Kidney tubule cell (primary cell): ENCODE measurements at regions not wholly inside any gene's neighbourhood (a gene's known extent, or its start where the extent isn't known, plus 50 kb on each side); places are given as distances from the start of the nearest gene placed in this dataset.
"Not testable (repeated sequence)": the region's sequence is repeated elsewhere in the genome, so short reads cannot be mapped to it uniquely, and the experiment has no call there.

Source experiments
- DNase-seq: peaks from one replicate; pipeline ENCODE4 v3.0.0-alpha.2; 2018; ENCODE audit warnings: low spot score

GRCh38 chr13:102538938-102539337, 57.8 kb upstream of the TPP2 start:
- no peak for DNase-seq

DNA sequence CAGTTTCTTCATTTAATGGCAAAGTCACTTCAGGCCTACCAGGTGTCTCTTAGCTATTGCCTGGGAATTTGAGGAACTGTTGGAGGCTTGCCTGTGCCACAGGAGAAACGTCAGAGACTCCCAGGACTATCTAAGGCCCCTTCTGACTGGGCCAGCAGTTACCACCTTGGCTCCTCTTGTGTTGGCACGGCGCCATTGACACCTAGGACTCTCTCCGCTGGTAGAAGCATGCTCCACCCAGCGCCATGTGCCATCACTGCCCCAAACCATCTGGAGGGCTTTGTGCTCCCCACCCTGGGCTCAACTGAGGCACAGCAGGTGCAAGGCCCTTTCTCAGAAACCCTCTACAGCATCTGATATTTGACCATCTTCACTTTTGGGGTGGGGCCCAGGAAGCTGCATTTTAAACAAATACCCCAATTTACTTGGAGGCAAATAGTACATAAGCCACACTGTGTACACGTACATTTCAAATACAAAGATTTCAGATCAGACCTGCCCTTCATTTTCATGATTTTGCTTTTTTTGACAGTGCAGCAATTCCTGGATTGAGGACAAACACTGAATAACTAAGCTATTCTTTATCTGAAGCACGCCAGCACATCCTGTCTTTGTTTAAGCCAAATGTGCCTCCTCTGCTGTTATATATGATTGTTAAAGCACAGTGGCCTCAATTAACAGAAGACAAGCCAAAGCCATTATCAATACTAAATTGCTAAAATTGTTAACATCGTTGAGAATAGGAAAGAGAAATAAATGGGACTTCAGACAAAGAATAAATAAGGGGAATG, 59.9 kb upstream of the TPP2 start:
- DNase-seq: no peak

DNA sequence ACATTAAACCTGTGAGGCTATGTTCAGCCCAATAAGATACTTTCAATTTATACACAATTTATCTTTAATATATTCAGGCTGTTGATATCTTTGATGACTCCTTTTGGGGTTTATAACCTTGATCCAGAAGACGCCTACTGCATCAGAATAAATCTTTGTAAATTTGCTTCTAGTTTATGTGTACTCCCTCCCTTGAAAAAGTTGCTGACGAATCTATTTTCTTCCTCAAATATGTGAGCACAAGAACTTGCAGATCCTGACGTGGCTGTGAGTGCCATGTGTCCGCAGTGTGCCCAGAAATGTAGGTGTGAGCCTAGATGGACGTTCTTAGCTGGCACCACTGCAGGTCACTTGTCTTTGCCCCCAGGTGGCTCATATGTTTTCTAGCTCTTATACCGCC, 60.6 kb upstream of the TPP2 start:
- no peak for DNase-seq

- no peak for DNase-seq
Observed at GRCh38 chr13:102530751-102531150, 66.0 kb upstream of the TPP2 start.

DNA sequence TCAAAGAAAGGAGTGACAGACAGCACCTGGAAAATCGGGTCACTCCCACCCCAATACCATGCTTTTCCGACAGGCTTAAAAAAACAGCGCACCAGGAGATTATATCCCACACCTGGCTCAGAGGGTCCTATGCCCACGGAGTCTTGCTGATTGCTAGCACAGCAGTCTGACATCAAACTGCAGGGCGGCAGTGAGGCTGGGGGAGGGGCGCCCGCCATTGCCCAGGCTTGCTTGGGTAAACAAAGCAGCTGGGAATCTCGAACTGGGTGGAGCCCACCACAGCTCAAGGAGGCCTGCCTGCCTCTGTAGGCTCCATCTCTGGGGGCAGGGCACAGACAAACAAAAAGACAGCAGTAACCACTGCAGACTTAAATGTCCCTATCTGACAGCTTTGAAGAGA, 74.5 kb upstream of the TPP2 start:
- DNase-seq: not testable (repeated sequence)

DNA sequence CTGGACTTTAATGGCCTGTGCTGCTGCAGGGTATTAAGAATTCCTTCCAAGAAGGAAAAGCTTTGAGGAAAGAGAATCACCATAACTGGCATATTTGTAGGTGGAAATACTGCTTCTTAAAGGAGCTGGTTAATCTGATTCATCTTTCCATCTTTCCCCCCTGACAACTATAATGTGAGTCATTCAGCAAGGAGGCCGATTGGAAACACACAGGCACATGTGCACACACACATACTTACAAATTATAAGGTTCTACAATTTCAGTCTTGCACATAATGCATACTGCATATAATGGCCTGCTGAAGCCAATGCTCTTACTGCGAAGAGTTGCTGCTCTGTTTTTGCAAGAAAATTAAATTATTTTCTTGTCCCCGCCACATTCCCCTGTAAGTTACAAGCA, 78.8 kb upstream of the TPP2 start:
- peak; percentile 14 for DNase-seq

DNA sequence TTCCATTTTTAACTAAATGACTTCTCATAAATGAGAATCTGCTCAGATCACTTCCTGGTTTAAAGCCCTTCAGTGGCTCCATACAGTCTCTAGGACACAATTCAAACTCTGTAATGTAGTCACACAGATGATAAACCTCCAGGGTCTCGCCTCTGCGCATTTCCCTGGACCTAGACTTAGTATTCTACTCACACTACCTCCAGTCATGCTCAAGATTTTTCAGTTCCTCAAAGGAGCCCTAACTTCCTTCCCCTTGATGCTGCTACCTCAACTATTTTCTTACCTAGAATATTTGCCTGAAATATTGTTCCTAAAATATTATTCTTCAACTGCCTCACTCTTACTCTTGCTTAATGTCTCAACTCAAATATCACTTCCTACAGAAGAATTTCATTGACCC, 86.7 kb upstream of the TPP2 start:
- no peak for DNase-seq

- no peak for DNase-seq
Observed at GRCh38 chr13:102508411-102508810, 88.4 kb upstream of the TPP2 start.

- DNase-seq: no peak
Observed at GRCh38 chr13:102504002-102504401, 92.8 kb upstream of the TPP2 start.

DNA sequence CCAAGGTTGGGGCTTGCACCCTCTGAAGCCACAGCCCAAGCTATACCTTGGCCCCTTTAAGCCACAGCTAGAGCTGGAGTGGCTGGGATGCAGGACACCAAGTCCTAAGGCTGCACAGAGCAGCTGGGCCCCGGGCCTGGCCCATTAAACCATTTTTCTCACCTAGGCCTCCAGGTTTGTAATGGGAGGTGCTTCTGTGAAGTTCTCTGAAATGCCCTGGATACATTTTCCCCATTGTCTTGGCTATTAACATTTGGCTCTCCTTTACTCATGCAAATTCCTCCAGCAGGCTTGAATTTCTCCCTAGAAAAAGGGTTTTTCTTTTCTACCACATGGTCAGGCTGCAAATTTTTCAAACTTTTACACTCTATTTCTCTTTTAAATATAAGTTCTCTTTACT, 93.8 kb upstream of the FGF14 start:
- DNase-seq: no peak

DNA sequence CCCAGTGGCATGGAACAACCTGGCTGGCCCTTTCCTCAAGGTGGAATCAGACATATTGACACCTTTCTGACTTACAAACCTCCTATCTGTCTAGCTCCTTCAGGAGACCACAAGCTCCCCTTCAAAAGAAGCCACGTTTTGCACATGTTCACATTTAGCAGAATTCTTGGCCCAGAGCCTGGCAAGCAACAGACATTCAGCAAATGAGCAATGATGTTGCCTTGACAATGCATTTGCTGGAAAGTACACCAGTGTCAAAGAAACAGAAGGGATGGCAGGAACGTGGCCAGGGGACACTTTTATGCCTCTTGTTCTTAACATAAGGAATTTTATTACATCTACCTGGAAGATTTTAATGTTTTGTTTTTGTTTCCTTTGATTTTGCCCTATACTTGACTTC, 85.5 kb upstream of the FGF14 start:
- DNase-seq: no peak

DNA sequence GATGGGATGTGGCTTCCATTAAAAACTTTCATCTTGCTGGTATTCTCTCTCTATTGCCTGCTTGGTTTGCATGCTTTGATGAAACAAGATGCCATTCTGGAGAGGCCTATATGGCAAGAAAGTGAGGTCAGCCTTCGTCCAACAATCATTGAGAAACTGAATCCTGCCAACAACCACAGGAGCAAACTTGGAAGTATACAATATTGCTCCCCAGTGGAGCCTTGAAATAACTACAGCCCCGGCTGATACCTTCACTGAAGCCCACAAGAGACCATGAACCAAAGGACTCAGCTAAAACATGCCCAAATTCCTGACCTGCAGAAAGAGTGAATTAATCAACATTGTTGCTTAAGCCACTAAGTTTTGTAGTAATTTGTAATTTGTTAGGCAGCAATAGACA, 82.5 kb upstream of the FGF14 start:
- DNase-seq: peak; percentile 5

GRCh38 chr13:102472650-102473049, 70.8 kb upstream of the FGF14 start:
- DNase-seq: no peak

GRCh38 chr13:102470283-102470917, 68.6 kb upstream of the FGF14 start:
- no peak for DNase-seq

- no peak for DNase-seq
Observed at GRCh38 chr13:102466610-102467190, 64.9 kb upstream of the FGF14 start.

GRCh38 chr13:102462570-102462969, 60.7 kb upstream of the FGF14 start:
- no peak for DNase-seq

- DNase-seq: no peak
Observed at GRCh38 chr13:102461302-102461701, 59.5 kb upstream of the FGF14 start.

DNA sequence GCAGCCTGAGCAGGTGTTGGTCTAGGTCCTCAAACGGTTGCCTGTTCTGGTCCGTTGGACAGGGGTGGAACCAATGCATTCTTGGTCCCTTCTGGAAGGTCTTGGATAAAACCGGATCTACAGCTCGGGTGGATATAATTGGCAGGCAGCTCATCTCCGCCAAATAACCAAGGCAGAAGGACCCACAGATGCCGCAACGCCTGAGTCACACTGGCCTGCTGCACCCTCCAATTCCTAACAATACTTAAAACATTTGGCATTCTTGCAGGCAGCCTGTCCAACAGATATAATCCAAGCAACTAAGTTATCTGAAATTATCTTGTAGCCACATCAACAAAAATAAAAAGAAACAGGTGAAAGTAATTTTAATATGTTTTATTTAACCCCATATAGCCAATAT, 59.0 kb upstream of the FGF14 start:
- DNase-seq: no peak

- DNase-seq: peak; percentile 62
Observed at GRCh38 chr13:102452836-102453235, 51.0 kb upstream of the FGF14 start.
